ENCODE measurements at regions not wholly inside any gene's neighbourhood (a gene's known extent, or its start where the extent isn't known, plus 50 kb on each side); places are given as distances from the start of the nearest gene placed in this dataset.

- no peak for TF ChIP-seq CTCF (IDR thresholded peaks at IDR 0.05; ENCODE audit: low read depth, low read length, poor library complexity, severe bottlenecking)
- no peak for TF ChIP-seq EZH2phosphoT487 (IDR thresholded peaks at IDR 0.05; ENCODE audit: borderline replicate concordance, low read length)
Observed at GRCh38 chr10:118448744-118449143, 106.6 kb upstream of the FAM204A start.
